DND-41 (cell line): ENCODE measurements at regions not wholly inside any gene's neighbourhood (a gene's known extent, or its start where the extent isn't known, plus 50 kb on each side); places are given as distances from the start of the nearest gene placed in this dataset.

Experiments
- ATAC-seq: fragments of 200-7000 bp; cut with Tn5 transposase; 3 replicates; pipeline ENCODE4 v1.9.1; 2021; ENCODE audit warnings: low read depth; ENCODE audit not compliant: insufficient read depth
- DNase-seq: peaks from one replicate; pipeline ENCODE4 v3.0.0-alpha.2; 2020
- H2AFZ ChIP-seq: 2 replicates; pipeline ENCODE4 v1.6.0; 2012; ENCODE audit warnings: low read depth, low read length
- H3K27ac ChIP-seq: 2 replicates; pipeline ENCODE4 v1.5.1; 2012; ENCODE audit warnings: low read length, inconsistent platforms
- H3K27me3 ChIP-seq: fragments of 200-600 bp; sonication (generic); 2 replicates; pipeline ENCODE4 v1.6.0; 2012; ENCODE audit warnings: low read length, mild to moderate bottlenecking, inconsistent platforms; ENCODE audit not compliant: insufficient read depth, poor library complexity
- H3K36me3 ChIP-seq: 2 replicates; pipeline ENCODE4 v1.5.1; 2012; ENCODE audit warnings: low read length, inconsistent platforms; ENCODE audit not compliant: insufficient read depth
- H3K4me1 ChIP-seq: 2 replicates; pipeline ENCODE4 v1.5.1; 2012; ENCODE audit warnings: mild to moderate bottlenecking, low read length; ENCODE audit not compliant: insufficient read depth
- H3K4me2 ChIP-seq: 2 replicates; pipeline ENCODE4 v1.6.0; 2012; ENCODE audit warnings: mild to moderate bottlenecking, moderate library complexity, low read length, inconsistent platforms; ENCODE audit not compliant: insufficient read depth
- H3K4me3 ChIP-seq, 2 experiments: fragments of 200-600 bp in 1 of 2; shearing (Covaris generic) in 1 of 2; 2 replicates each; pipeline ENCODE4 v1.5.1; 2012 to 2016; ENCODE audit warnings: inconsistent platforms in 2 of 2, low read length in 2 of 2, mild to moderate bottlenecking in 2 of 2, low read depth in 1 of 2, moderate library complexity in 1 of 2
- H3K79me2 ChIP-seq: 2 replicates; pipeline ENCODE4 v1.6.0; 2012; ENCODE audit warnings: low read length, inconsistent platforms; ENCODE audit not compliant: insufficient read depth
- H3K9ac ChIP-seq: 2 replicates; pipeline ENCODE4 v1.6.0; 2012; ENCODE audit warnings: low read depth, mild to moderate bottlenecking, inconsistent platforms, low read length, moderate library complexity
- H3K9me3 ChIP-seq: 2 replicates; pipeline ENCODE4 v1.5.1; 2012; ENCODE audit warnings: low read length, moderate library complexity, mild to moderate bottlenecking, inconsistent platforms; ENCODE audit not compliant: insufficient read depth, severe bottlenecking
- H4K20me1 ChIP-seq: 2 replicates; pipeline ENCODE4 v1.6.0; 2012; ENCODE audit warnings: low read length; ENCODE audit not compliant: insufficient read depth
- CTCF ChIP-seq: IDR thresholded peaks from 2 replicates; pipeline ENCODE4 v1.5.1; 2012; ENCODE audit warnings: borderline replicate concordance, low read length, moderate library complexity, mild to moderate bottlenecking; ENCODE audit not compliant: poor library complexity, severe bottlenecking; ENCODE audit errors: extremely low read depth
- EZH2 ChIP-seq: IDR thresholded peaks from 3 replicates; pipeline ENCODE4 v1.6.1; 2012; ENCODE audit warnings: borderline replicate concordance, low read depth, mild to moderate bottlenecking, moderate library complexity, low read length, inconsistent platforms; ENCODE audit not compliant: severe bottlenecking

GRCh38 chr12:75848961-75849360 lies 182.6 kb downstream of the PHLDA1 start:
- ATAC-seq: no peak
- Histone ChIP-seq H3K4me3 (no peak overlapping the region), H3K4me2 (no peak overlapping the region), H3K27me3 (no peaks in the 10 kb centered on the region), H2AFZ (no peak overlapping the region), H3K4me1 (no peaks in the 10 kb centered on the region), H3K27ac (no peak overlapping the region), H3K79me2 (no peaks in the 10 kb centered on the region), H3K36me3 (no peaks in the 10 kb centered on the region), H3K9me3 (no peaks in the 10 kb centered on the region), H3K9ac (no peak overlapping the region), H4K20me1 (no peaks in the 10 kb centered on the region)
- TF ChIP-seq EZH2: no peak
- TF ChIP-seq CTCF: no peak
- no peak for DNase-seq

GRCh38 chr12:75848431-75848925 lies 183.1 kb downstream of the PHLDA1 start:
- TF ChIP-seq CTCF: no peak
- TF ChIP-seq EZH2: no peak
- no peak overlapping the region for H3K27ac ChIP-seq
- no peaks in the 10 kb centered on the region for H3K36me3 ChIP-seq
- no peak overlapping the region for H3K4me2 ChIP-seq
- ATAC-seq (no peak), DNase-seq (no peak)
- no peaks in the 10 kb centered on the region for H3K27me3 ChIP-seq
- no peak overlapping the region for H3K4me3 ChIP-seq
- no peaks in the 10 kb centered on the region for H4K20me1 ChIP-seq
- no peaks in the 10 kb centered on the region for H3K79me2 ChIP-seq
- H3K9ac ChIP-seq: no peak overlapping the region
- H2AFZ ChIP-seq: no peak overlapping the region
- H3K9me3 ChIP-seq: no peaks in the 10 kb centered on the region
- H3K4me1 ChIP-seq: no peaks in the 10 kb centered on the region

GRCh38 chr12:75846102-75846501 lies 185.5 kb downstream of the PHLDA1 start:
- no peaks in the 10 kb centered on the region for H3K27me3 ChIP-seq
- H3K27ac ChIP-seq: no peak overlapping the region
- TF ChIP-seq EZH2: no peak
- TF ChIP-seq CTCF: no peak
- no peaks in the 10 kb centered on the region for H4K20me1 ChIP-seq
- ATAC-seq (no peak), DNase-seq (no peak)
- H3K4me1 ChIP-seq: no peaks in the 10 kb centered on the region
- no peaks in the 10 kb centered on the region for H3K79me2 ChIP-seq
- no peaks in the 10 kb centered on the region for H3K36me3 ChIP-seq
- H3K9me3 ChIP-seq: no peaks in the 10 kb centered on the region
- H3K9ac ChIP-seq: no peak overlapping the region
- no peak overlapping the region for H3K4me3 ChIP-seq
- no peak overlapping the region for H3K4me2 ChIP-seq
- H2AFZ ChIP-seq: no peak overlapping the region

GRCh38 chr12:75844985-75845384 lies 186.6 kb downstream of the PHLDA1 start:
- Histone ChIP-seq H3K27ac (no peak overlapping the region), H3K9me3 (no peaks in the 10 kb centered on the region), H3K79me2 (no peaks in the 10 kb centered on the region), H3K4me2 (no peak overlapping the region), H4K20me1 (no peaks in the 10 kb centered on the region), H3K4me3 (no peak overlapping the region), H3K9ac (no peak overlapping the region), H2AFZ (no peak overlapping the region), H3K36me3 (no peaks in the 10 kb centered on the region), H3K4me1 (no peaks in the 10 kb centered on the region), H3K27me3 (no peaks in the 10 kb centered on the region)
- DNase-seq (no peak), ATAC-seq (no peak)
- TF ChIP-seq CTCF (no peak), EZH2 (no peak)
